Fibroblast of lung (primary cell): ENCODE measurements at regions not wholly inside any gene's neighbourhood (a gene's known extent, or its start where the extent isn't known, plus 50 kb on each side); places are given as distances from the start of the nearest gene placed in this dataset.

Experiments used
- CTCF ChIP-seq, 2 donors: IDR thresholded peaks in 1 of 2; conservative IDR thresholded peaks in 1 of 2; 1 replicate in 1 of 2; 2 replicates in 1 of 2; pipeline ENCODE4 v1.5.1; 2011 to 2012; ENCODE audit warnings: low read length in 2 of 2, control low read depth in 1 of 2, inconsistent platforms in 1 of 2, low read depth in 1 of 2, mild to moderate bottlenecking in 1 of 2
- EZH2 ChIP-seq: IDR thresholded peaks from 2 replicates; pipeline ENCODE4 v1.5.1; 2012; ENCODE audit warnings: low read length, control low read depth, mild to moderate bottlenecking; ENCODE audit errors: missing control alignments

GRCh38 chr2:16335947-16336346, 329.7 kb downstream of the CYRIA start:
- no peak for TF ChIP-seq EZH2
- no peak for TF ChIP-seq CTCF (conservative IDR thresholded peaks at IDR 0.05 in 1 of 2, IDR thresholded peaks at IDR 0.05 in 1 of 2; ENCODE audit: low read depth in 1 of 2, low read length in 2 of 2)
